Activated CD8-positive, alpha-beta T cell treated with anti-CD3 and anti-CD28 coated beads for 36 hours (primary cell): ENCODE measurements at regions not wholly inside any gene's neighbourhood (a gene's known extent, or its start where the extent isn't known, plus 50 kb on each side); places are given as distances from the start of the nearest gene placed in this dataset.

Experiments
- ATAC-seq: fragments of 200-7000 bp; cut with Tn5 transposase; one replicate; pipeline ENCODE4 v1.10.0; 2021; ENCODE audit warnings: mild to moderate bottlenecking, moderate library complexity
- CTCF ChIA-PET: fragments of 350-600 bp; sonication (Branson Sonifier 250); formaldehyde crosslinking; loops from one replicate; lab custom pipeline; 2021; ENCODE audit warnings: antibody characterized with exemption; lab: Charles Lee
- POLR2A ChIA-PET: fragments of 350-600 bp; sonication (Branson Sonifier 250); formaldehyde crosslinking; loops from one replicate; lab custom pipeline; 2021; ENCODE audit warnings: antibody characterized with exemption; lab: Charles Lee
- DNase-seq: peaks from one replicate; pipeline ENCODE4 v3.0.0-alpha.2; 2020
- H3K27ac Mint-ChIP-seq: one replicate; pipeline ENCODE4 v1.8.0; 2021; ENCODE audit warnings: mild to moderate bottlenecking, mixed read lengths
- H3K27me3 Mint-ChIP-seq: one replicate; pipeline ENCODE4 v1.8.0; 2021; ENCODE audit warnings: mixed read lengths
- H3K36me3 Mint-ChIP-seq: one replicate; pipeline ENCODE4 v1.8.0; 2021; ENCODE audit warnings: low read depth, mixed read lengths
- H3K4me1 Mint-ChIP-seq: one replicate; pipeline ENCODE4 v1.8.0; 2021; ENCODE audit warnings: low read depth, mixed read lengths
- H3K4me3 Mint-ChIP-seq: one replicate; pipeline ENCODE4 v1.8.0; 2021; ENCODE audit warnings: mild to moderate bottlenecking, moderate library complexity, mixed read lengths
- H3K9me3 Mint-ChIP-seq: one replicate; pipeline ENCODE4 v1.8.0; 2021; ENCODE audit warnings: mixed read lengths
- intact Hi-C: fragments of 100-400 bp; cut with micrococcal nuclease; formaldehyde crosslinking; loops from one replicate; pipeline ENCODE4 v1.10.0; 2022
- TF ChIP-seq, protein P1 (sequence below): fragments of 200-600 bp; IDR thresholded peaks from one replicate; pipeline ENCODE4 v1.8.0; 2022; ENCODE audit warnings: antibody characterized with exemption, mild to moderate bottlenecking

GRCh38 chr12:118840878-118841277, 140.5 kb upstream of the SRRM4 start:
- H3K27me3 Mint-ChIP-seq = no peaks in the 10 kb centered on the region
- ChIA-PET CTCF (no interaction called here), POLR2A (no interaction called here)
- intact Hi-C loops = loop anchor here (10.0 kb wide), 1 partner anchor 436 kb away; no protein-coding TSS in a partner anchor
- no peaks in the 10 kb centered on the region for H3K36me3 Mint-ChIP-seq
- H3K4me3 Mint-ChIP-seq = no peak overlapping the region
- H3K4me1 Mint-ChIP-seq = no peaks in the 10 kb centered on the region
- DNase-seq (no peak), ATAC-seq (no peak)
- H3K9me3 Mint-ChIP-seq = no peaks in the 10 kb centered on the region
- TF ChIP-seq, protein P1, sequence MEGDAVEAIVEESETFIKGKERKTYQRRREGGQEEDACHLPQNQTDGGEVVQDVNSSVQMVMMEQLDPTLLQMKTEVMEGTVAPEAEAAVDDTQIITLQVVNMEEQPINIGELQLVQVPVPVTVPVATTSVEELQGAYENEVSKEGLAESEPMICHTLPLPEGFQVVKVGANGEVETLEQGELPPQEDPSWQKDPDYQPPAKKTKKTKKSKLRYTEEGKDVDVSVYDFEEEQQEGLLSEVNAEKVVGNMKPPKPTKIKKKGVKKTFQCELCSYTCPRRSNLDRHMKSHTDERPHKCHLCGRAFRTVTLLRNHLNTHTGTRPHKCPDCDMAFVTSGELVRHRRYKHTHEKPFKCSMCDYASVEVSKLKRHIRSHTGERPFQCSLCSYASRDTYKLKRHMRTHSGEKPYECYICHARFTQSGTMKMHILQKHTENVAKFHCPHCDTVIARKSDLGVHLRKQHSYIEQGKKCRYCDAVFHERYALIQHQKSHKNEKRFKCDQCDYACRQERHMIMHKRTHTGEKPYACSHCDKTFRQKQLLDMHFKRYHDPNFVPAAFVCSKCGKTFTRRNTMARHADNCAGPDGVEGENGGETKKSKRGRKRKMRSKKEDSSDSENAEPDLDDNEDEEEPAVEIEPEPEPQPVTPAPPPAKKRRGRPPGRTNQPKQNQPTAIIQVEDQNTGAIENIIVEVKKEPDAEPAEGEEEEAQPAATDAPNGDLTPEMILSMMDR = no peak
- no peak overlapping the region for H3K27ac Mint-ChIP-seq

DNA sequence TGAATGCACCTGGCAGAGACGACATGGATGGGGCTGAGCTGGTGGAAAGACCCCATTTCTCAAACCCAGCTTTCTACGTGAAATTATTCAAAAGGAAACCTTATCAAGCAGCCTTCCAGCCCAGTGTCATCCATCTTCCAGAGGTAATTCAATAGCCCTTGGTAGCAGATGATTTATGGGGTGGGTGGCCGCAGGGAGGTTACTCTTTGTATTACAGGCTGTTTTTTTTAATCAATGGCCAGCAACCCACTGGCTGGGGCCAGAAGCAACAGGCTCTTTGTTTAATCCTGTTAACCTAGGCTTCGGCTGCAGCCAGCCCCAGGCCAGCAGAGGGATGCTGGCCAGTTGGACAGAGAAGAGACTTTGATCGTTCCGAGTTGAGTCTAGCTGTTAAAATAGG, 139.8 kb upstream of the SRRM4 start:
- Mint-ChIP-seq H3K36me3 (no peaks in the 10 kb centered on the region), H3K27ac (no peak overlapping the region), H3K4me3 (no peak overlapping the region), H3K4me1 (no peaks in the 10 kb centered on the region), H3K27me3 (no peaks in the 10 kb centered on the region), H3K9me3 (no peaks in the 10 kb centered on the region)
- DNase-seq (no peak), ATAC-seq (no peak)
- intact Hi-C loops = loop anchor here (10.0 kb wide), 1 partner anchor 437 kb away; no protein-coding TSS in a partner anchor
- POLR2A ChIA-PET = no interaction called here
- TF ChIP-seq, protein P1 = no peak
- CTCF ChIA-PET = interaction anchor here (1.2 to 1.4 kb wide), 2 partner anchors 9 to 12 kb away, joined by 3 to 4 read pairs; no protein-coding TSS in a partner anchor

GRCh38 chr12:118842866-118843265, 138.5 kb upstream of the SRRM4 start:
- H3K9me3 Mint-ChIP-seq = no peaks in the 10 kb centered on the region
- TF ChIP-seq, protein P1 = no peak
- POLR2A ChIA-PET = no interaction called here
- ATAC-seq = no peak
- no peaks in the 10 kb centered on the region for H3K4me1 Mint-ChIP-seq
- intact Hi-C loops = loop anchor here (10.0 kb wide), 1 partner anchor 438 kb away; no protein-coding TSS in a partner anchor
- no peak overlapping the region for H3K27ac Mint-ChIP-seq
- no peaks in the 10 kb centered on the region for H3K36me3 Mint-ChIP-seq
- no peak for DNase-seq
- no peak overlapping the region for H3K4me3 Mint-ChIP-seq
- peaks cover 2% of the 10 kb centered on the region for H3K27me3 Mint-ChIP-seq
- CTCF ChIA-PET = interaction anchor here (1.2 to 1.4 kb wide), 2 partner anchors 8 to 11 kb away, joined by 3 to 4 read pairs; no protein-coding TSS in a partner anchor

- ATAC-seq = no peak
- ChIA-PET CTCF (no interaction called here), POLR2A (no interaction called here)
- no peak for DNase-seq
- Mint-ChIP-seq H3K4me3 (no peak overlapping the region), H3K9me3 (no peaks in the 10 kb centered on the region), H3K27me3 (peaks cover 2% of the 10 kb centered on the region), H3K27ac (no peak overlapping the region), H3K36me3 (no peaks in the 10 kb centered on the region), H3K4me1 (no peaks in the 10 kb centered on the region)
- intact Hi-C loops = loop anchor here (10.0 kb wide), 1 partner anchor 442 kb away; no protein-coding TSS in a partner anchor
- TF ChIP-seq, protein P1 = no peak
Observed at GRCh38 chr12:118846416-118846815, 134.9 kb upstream of the SRRM4 start.

DNA sequence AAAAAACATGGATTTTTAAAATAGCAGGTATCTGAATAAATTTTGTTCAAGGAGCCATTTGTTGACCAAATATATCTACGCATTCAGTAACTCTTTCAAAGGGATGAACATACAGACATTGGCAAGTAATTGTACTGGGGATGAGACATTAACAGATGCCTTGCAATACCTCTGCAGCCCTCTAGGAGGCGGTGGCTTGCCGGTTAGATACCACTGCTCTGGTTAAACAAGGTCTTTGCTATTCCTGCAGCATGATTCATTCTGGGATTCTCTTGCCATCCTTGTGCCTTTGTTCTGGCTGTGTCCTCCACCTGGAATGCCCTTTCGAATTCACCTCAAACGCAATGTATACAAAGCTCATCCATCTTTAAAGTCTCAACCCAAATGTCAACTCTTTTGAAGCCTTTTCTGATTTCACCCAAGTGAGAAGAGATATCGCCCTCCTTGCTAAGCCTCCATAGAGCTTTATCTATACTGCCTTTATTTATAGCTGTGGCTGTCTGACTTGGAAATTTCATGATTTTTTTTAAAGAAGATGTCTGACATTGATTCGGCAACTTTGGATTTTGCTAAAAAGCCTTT, 131.0 kb upstream of the SRRM4 start:
- intact Hi-C loops = no loop called here
- POLR2A ChIA-PET = no interaction called here
- CTCF ChIA-PET = interaction anchor here (1.1 to 1.6 kb wide), 3 partner anchors 8 to 79 kb away, joined by 3 to 4 read pairs (median 3); no protein-coding TSS in a partner anchor
- no peak overlapping the region for H3K27ac Mint-ChIP-seq
- no peaks in the 10 kb centered on the region for H3K4me1 Mint-ChIP-seq
- H3K4me3 Mint-ChIP-seq = no peak overlapping the region
- ATAC-seq (no peak), DNase-seq (peak; percentile 39)
- H3K36me3 Mint-ChIP-seq = no peaks in the 10 kb centered on the region
- TF ChIP-seq, protein P1 = peak; percentile 83
- H3K9me3 Mint-ChIP-seq = no peaks in the 10 kb centered on the region
- H3K27me3 Mint-ChIP-seq = peaks cover 3% of the 10 kb centered on the region
